ENCODE measurements at regions not wholly inside any gene's neighbourhood (a gene's known extent, or its start where the extent isn't known, plus 50 kb on each side); places are given as distances from the start of the nearest gene placed in this dataset.

DNA sequence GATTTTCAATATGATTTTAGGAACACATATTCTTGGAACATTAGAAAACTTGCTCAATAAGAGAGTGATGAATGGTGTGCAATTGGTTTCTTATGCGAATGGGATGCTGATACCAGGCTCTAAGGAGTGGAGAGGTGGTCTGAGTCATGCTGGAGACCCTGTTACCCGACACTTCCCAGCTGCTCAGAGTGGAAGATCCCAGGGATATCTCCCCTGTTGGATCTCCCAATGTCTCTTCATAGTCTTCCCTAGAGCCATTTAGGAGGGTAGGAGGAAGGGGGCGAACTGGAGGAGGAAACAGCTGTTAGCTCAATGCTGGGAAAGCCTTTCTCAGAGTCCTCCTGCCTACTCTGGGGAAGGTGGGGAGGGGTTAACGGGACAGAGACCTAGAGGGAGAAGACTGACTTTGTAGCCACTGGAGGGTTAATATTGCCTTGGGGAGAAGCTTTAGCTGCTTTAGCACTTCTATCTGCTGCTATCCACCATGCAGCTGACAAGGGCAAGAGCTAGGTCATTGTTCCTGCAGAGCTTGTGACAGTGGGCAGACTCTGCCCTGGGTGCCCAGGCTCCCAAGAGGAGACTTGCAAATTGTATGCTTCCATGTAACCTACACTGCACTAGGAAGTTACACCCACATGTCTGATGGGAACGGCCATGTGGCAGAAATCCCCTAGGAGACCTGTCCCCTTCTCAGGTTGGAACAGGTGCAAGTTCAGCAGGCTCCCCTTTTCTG is 301.0 kb downstream of the GADD45G start:
- TF ChIP-seq, protein P1, sequence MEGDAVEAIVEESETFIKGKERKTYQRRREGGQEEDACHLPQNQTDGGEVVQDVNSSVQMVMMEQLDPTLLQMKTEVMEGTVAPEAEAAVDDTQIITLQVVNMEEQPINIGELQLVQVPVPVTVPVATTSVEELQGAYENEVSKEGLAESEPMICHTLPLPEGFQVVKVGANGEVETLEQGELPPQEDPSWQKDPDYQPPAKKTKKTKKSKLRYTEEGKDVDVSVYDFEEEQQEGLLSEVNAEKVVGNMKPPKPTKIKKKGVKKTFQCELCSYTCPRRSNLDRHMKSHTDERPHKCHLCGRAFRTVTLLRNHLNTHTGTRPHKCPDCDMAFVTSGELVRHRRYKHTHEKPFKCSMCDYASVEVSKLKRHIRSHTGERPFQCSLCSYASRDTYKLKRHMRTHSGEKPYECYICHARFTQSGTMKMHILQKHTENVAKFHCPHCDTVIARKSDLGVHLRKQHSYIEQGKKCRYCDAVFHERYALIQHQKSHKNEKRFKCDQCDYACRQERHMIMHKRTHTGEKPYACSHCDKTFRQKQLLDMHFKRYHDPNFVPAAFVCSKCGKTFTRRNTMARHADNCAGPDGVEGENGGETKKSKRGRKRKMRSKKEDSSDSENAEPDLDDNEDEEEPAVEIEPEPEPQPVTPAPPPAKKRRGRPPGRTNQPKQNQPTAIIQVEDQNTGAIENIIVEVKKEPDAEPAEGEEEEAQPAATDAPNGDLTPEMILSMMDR (IDR thresholded peaks at IDR 0.05; ENCODE audit: low read length): no peak
- TF ChIP-seq EZH2 (optimal IDR thresholded peaks at IDR 0.05; ENCODE audit: low read depth, low read length): no peak
- TF ChIP-seq EZH2phosphoT487 (IDR thresholded peaks at IDR 0.05; ENCODE audit: low read length): no peak
